ENCODE measurements at regions not wholly inside any gene's neighbourhood (a gene's known extent, or its start where the extent isn't known, plus 50 kb on each side); places are given as distances from the start of the nearest gene placed in this dataset.

GRCh38 chr16:86447228-86447627 lies 63.1 kb upstream of the FOXF1 start:
- no peak overlapping the region for H3K4me3 ChIP-seq (replicated peaks in 1 of 2; ENCODE audit: low read depth in 1 of 2, low read length in 2 of 2)
- H3K9me3 ChIP-seq (ENCODE audit: control insufficient read depth in 1 of 2, insufficient read depth in 1 of 2, low read depth in 1 of 2, low read length in 2 of 2): no peaks in the 10 kb centered on the region
- no peak for TF ChIP-seq CBX3 (IDR thresholded peaks at IDR 0.05; ENCODE audit: low read depth)
- no peak for TF ChIP-seq JUND (IDR thresholded peaks at IDR 0.05)
- TF ChIP-seq MAX (IDR thresholded peaks at IDR 0.05): no peak
- no peak for TF ChIP-seq SRF (IDR thresholded peaks at IDR 0.05; ENCODE audit: low read depth)
- TF ChIP-seq FOSL1 (IDR thresholded peaks at IDR 0.05; ENCODE audit: low read depth): no peak
- no peak for TF ChIP-seq POLR2AphosphoS5 (IDR thresholded peaks at IDR 0.05; ENCODE audit: low read depth, low read length)
- no peak for TF ChIP-seq POLR2A (IDR thresholded peaks at IDR 0.05; ENCODE audit: borderline replicate concordance, extremely low read depth, insufficient read depth, insufficient read length)
- no peak for TF ChIP-seq RAD21 (IDR thresholded peaks at IDR 0.05; ENCODE audit: low read depth)
- no peak for TF ChIP-seq SIN3A (IDR thresholded peaks at IDR 0.05; ENCODE audit: low read depth)
- TF ChIP-seq ZNF274 (IDR thresholded peaks at IDR 0.05; ENCODE audit: low read depth, low read length): no peak
- TF ChIP-seq CEBPB (IDR thresholded peaks at IDR 0.05; ENCODE audit: low read depth): no peak
- H3K27me3 ChIP-seq (ENCODE audit: insufficient read depth, low read length): peaks cover 9% of the 10 kb centered on the region
- no peaks in the 10 kb centered on the region for H4K20me1 ChIP-seq (ENCODE audit: insufficient read depth)
- no peak for DNase-seq (ENCODE audit: low read depth, low spot score)
- no peak overlapping the region for H3K27ac ChIP-seq (ENCODE audit: low read depth, low read length)
- ChIA-PET POLR2A (no interaction called here), RAD21 (ENCODE audit: low non-redundant PET in 1 of 2, low total read pairs in 2 of 2, uncharacterized antibody in 2 of 2, unreplicated experiment in 2 of 2) (no interaction called here), CTCF (interaction anchor here (1.3 kb wide), 1 partner anchor 15 kb away, joined by 3 read pairs; no protein-coding TSS in a partner anchor)
- no peak for ATAC-seq
- no TSS peak for BruUV-seq (replicated peaks)
- no peaks in the 10 kb centered on the region for H3K4me1 ChIP-seq (ENCODE audit: control insufficient read depth in 1 of 2, insufficient read depth in 2 of 2, low read length in 2 of 2)
- intact Hi-C loops (cut with micrococcal nuclease): no loop called here
- no peak overlapping the region for H3K9ac ChIP-seq (ENCODE audit: low read length)
- H2AFZ ChIP-seq (ENCODE audit: low read depth, low read length, poor library complexity, severe bottlenecking): no peak overlapping the region
- H3K9me2 ChIP-seq (ENCODE audit: insufficient read depth): no peaks in the 10 kb centered on the region
- no peaks in the 10 kb centered on the region for H3K79me2 ChIP-seq (ENCODE audit: insufficient read depth, low read length)
- no peak overlapping the region for H3K4me2 ChIP-seq (ENCODE audit: low read length)
- no peaks in the 10 kb centered on the region for H3K36me3 ChIP-seq (ENCODE audit: control insufficient read depth in 1 of 2, insufficient read depth in 2 of 2, low read length in 2 of 2)

GRCh38 chr16:86448306-86448890 lies 61.9 kb upstream of the FOXF1 start:
- Histone ChIP-seq H3K79me2 (ENCODE audit: insufficient read depth, low read length) (no peaks in the 10 kb centered on the region), H3K4me2 (ENCODE audit: low read length) (no peak overlapping the region), H2AFZ (ENCODE audit: low read depth, low read length, poor library complexity, severe bottlenecking) (no peak overlapping the region), H3K27me3 (ENCODE audit: insufficient read depth, low read length) (peaks cover 17% of the 10 kb centered on the region), H3K9me2 (ENCODE audit: insufficient read depth) (no peaks in the 10 kb centered on the region), H3K36me3 (ENCODE audit: control insufficient read depth in 1 of 2, insufficient read depth in 2 of 2, low read length in 2 of 2) (no peaks in the 10 kb centered on the region), H3K4me3 (replicated peaks in 1 of 2; ENCODE audit: low read depth in 1 of 2, low read length in 2 of 2) (no peak overlapping the region), H3K9me3 (ENCODE audit: control insufficient read depth in 1 of 2, insufficient read depth in 1 of 2, low read depth in 1 of 2, low read length in 2 of 2) (no peaks in the 10 kb centered on the region), H4K20me1 (ENCODE audit: insufficient read depth) (no peaks in the 10 kb centered on the region), H3K4me1 (ENCODE audit: control insufficient read depth in 1 of 2, insufficient read depth in 2 of 2, low read length in 2 of 2) (no peaks in the 10 kb centered on the region), H3K9ac (ENCODE audit: low read length) (no peak overlapping the region), H3K27ac (ENCODE audit: low read depth, low read length) (no peak overlapping the region)
- BruUV-seq (replicated peaks): no TSS peak
- POLR2A ChIA-PET: no interaction called here
- intact Hi-C loops (cut with micrococcal nuclease): no loop called here
- ATAC-seq (no peak), DNase-seq (ENCODE audit: low read depth, low spot score) (no peak)
- CTCF ChIA-PET: no interaction called here
- no peak for TF ChIP-seq MAX (IDR thresholded peaks at IDR 0.05)
- no peak for TF ChIP-seq ATF3 (IDR thresholded peaks at IDR 0.05)
- TF ChIP-seq RAD21 (IDR thresholded peaks at IDR 0.05; ENCODE audit: low read depth): no peak
- TF ChIP-seq SP1 (IDR thresholded peaks at IDR 0.05; ENCODE audit: low read depth): no peak
- no peak for TF ChIP-seq EZH2 (IDR thresholded peaks at IDR 0.05)
- no peak for TF ChIP-seq ELF1 (IDR thresholded peaks at IDR 0.05; ENCODE audit: borderline replicate concordance, low read depth)
- no peak for TF ChIP-seq EZH2phosphoT487 (IDR thresholded peaks at IDR 0.05; ENCODE audit: borderline replicate concordance)
- RAD21 ChIA-PET (ENCODE audit: low non-redundant PET in 1 of 2, low total read pairs in 2 of 2, uncharacterized antibody in 2 of 2, unreplicated experiment in 2 of 2): no interaction called here
